ENCODE measurements at regions not wholly inside any gene's neighbourhood (a gene's known extent, or its start where the extent isn't known, plus 50 kb on each side); places are given as distances from the start of the nearest gene placed in this dataset.

DNA sequence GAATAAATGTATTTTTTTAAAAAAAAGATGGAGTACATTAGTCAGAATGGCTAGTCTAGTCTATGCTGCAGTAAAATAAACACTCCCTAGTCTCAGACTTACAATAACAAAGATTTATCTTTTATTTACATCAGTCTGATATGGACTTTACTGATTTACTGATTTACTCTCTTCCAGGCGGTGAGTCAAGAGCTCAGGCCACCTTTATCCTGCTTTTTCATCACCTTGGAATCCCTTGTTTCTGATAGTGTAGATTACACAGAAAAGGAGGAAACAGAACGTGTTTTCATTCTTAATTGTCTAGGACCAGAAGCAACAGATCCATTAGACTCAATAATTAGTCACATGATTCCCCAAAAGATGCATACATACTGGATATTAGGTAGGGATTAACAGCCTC lies 290.1 kb upstream of the TRPC7 start:
- no peak overlapping the region for H3K4me2 ChIP-seq
- peaks cover 7% of the 10 kb centered on the region for H3K4me1 Mint-ChIP-seq
- H3K36me3 Mint-ChIP-seq: no peaks in the 10 kb centered on the region

GRCh38 chr5:136646915-136647314 lies 281.6 kb upstream of the TRPC7 start:
- Mint-ChIP-seq H3K9me3 (no peaks in the 10 kb centered on the region), H3K27me3 (ENCODE audit: insufficient read depth, low read depth) (no peaks in the 10 kb centered on the region), H3K4me3 (no peak overlapping the region), H3K27ac (no peak overlapping the region), H3K4me1 (no peaks in the 10 kb centered on the region), H3K36me3 (no peaks in the 10 kb centered on the region)
- Histone ChIP-seq H3F3A (ENCODE audit: low read depth) (no peaks in the 10 kb centered on the region), H3K36me3 (no peaks in the 10 kb centered on the region), H3K4me3 (no peak overlapping the region), H3K27me3 (no peaks in the 10 kb centered on the region), H3K9ac (no peak overlapping the region), H3K4me2 (no peak overlapping the region), H4K20me1 (ENCODE audit: low read depth) (no peaks in the 10 kb centered on the region), H3K27ac (no peak overlapping the region), H2AFZ (replicated peaks) (no peak overlapping the region), H3K4me1 (no peaks in the 10 kb centered on the region), H3K9me3 (ENCODE audit: low read depth) (no peaks in the 10 kb centered on the region), H3K79me2 (ENCODE audit: low read depth) (no peaks in the 10 kb centered on the region)
- TF ChIP-seq, protein P1, sequence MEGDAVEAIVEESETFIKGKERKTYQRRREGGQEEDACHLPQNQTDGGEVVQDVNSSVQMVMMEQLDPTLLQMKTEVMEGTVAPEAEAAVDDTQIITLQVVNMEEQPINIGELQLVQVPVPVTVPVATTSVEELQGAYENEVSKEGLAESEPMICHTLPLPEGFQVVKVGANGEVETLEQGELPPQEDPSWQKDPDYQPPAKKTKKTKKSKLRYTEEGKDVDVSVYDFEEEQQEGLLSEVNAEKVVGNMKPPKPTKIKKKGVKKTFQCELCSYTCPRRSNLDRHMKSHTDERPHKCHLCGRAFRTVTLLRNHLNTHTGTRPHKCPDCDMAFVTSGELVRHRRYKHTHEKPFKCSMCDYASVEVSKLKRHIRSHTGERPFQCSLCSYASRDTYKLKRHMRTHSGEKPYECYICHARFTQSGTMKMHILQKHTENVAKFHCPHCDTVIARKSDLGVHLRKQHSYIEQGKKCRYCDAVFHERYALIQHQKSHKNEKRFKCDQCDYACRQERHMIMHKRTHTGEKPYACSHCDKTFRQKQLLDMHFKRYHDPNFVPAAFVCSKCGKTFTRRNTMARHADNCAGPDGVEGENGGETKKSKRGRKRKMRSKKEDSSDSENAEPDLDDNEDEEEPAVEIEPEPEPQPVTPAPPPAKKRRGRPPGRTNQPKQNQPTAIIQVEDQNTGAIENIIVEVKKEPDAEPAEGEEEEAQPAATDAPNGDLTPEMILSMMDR (IDR thresholded peaks at IDR 0.05): no peak
- DNase-seq (ENCODE audit: low spot score): no peak

More for the DNA sequence above, 290.1 kb upstream of the TRPC7 start:
- Histone ChIP-seq H4K20me1 (ENCODE audit: low read depth) (no peaks in the 10 kb centered on the region), H3K27ac (no peak overlapping the region), H3K9ac (no peak overlapping the region), H3K4me1 (no peaks in the 10 kb centered on the region), H2AFZ (replicated peaks) (no peak overlapping the region), H3K79me2 (ENCODE audit: low read depth) (no peaks in the 10 kb centered on the region), H3K4me3 (no peak overlapping the region), H3K9me3 (ENCODE audit: low read depth) (no peaks in the 10 kb centered on the region), H3K27me3 (no peaks in the 10 kb centered on the region), H3F3A (ENCODE audit: low read depth) (no peaks in the 10 kb centered on the region), H3K36me3 (no peaks in the 10 kb centered on the region)
- no peaks in the 10 kb centered on the region for H3K9me3 Mint-ChIP-seq
- no peaks in the 10 kb centered on the region for H3K27me3 Mint-ChIP-seq (ENCODE audit: insufficient read depth, low read depth)
- H3K4me3 Mint-ChIP-seq: no peak overlapping the region
- no peak for DNase-seq (ENCODE audit: low spot score)
- TF ChIP-seq EZH2 (IDR thresholded peaks at IDR 0.05): no peak
- TF ChIP-seq, protein P1 (IDR thresholded peaks at IDR 0.05): no peak
- no peak for TF ChIP-seq EZH2phosphoT487 (IDR thresholded peaks at IDR 0.05)
- no peak overlapping the region for H3K27ac Mint-ChIP-seq

DNA sequence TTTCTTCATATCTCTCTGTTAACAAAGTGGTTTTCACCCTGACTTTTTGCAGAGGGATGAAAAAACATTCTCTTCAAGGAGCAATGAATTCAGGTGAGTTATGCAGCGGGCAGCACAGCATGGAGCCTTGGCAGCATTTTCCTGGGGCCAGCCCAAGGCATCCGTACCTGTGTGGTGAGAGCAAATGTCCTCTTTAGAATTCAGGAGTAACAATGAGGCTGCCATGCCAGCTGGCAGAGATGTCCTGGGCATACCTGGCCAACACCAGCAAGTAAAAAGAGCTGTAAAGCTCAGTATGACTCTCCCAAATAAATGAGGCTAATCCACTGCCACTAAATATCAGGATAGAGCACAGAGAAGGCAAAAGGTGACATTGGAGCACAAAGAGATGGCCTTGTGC lies 277.6 kb upstream of the TRPC7 start:
- H3K9me3 Mint-ChIP-seq: no peaks in the 10 kb centered on the region
- no peak overlapping the region for H3K4me3 Mint-ChIP-seq

More for the DNA sequence above, 277.6 kb upstream of the TRPC7 start:
- Histone ChIP-seq H3K79me2 (ENCODE audit: low read depth) (no peaks in the 10 kb centered on the region), H3K27me3 (no peaks in the 10 kb centered on the region), H3K27ac (no peak overlapping the region), H3K9me3 (ENCODE audit: low read depth) (no peaks in the 10 kb centered on the region), H3F3A (ENCODE audit: low read depth) (no peaks in the 10 kb centered on the region), H3K4me1 (no peaks in the 10 kb centered on the region), H3K36me3 (no peaks in the 10 kb centered on the region), H4K20me1 (ENCODE audit: low read depth) (no peaks in the 10 kb centered on the region), H2AFZ (replicated peaks) (no peak overlapping the region), H3K9ac (no peak overlapping the region), H3K4me2 (no peak overlapping the region), H3K4me3 (no peak overlapping the region)
- TF ChIP-seq EZH2phosphoT487 (IDR thresholded peaks at IDR 0.05) (no peak), EZH2 (IDR thresholded peaks at IDR 0.05) (no peak)
- TF ChIP-seq, protein P1 (IDR thresholded peaks at IDR 0.05): no peak
- no peaks in the 10 kb centered on the region for H3K27me3 Mint-ChIP-seq (ENCODE audit: insufficient read depth, low read depth)
- no peaks in the 10 kb centered on the region for H3K4me1 Mint-ChIP-seq
- no peaks in the 10 kb centered on the region for H3K36me3 Mint-ChIP-seq
- no peak overlapping the region for H3K27ac Mint-ChIP-seq
- DNase-seq (ENCODE audit: low spot score): no peak

All from neural progenitor cell (in vitro differentiated cells).